A549 (cell line): ENCODE measurements at regions not wholly inside any gene's neighbourhood (a gene's known extent, or its start where the extent isn't known, plus 50 kb on each side); places are given as distances from the start of the nearest gene placed in this dataset.

Experiments used
- ATAC-seq, 2 experiments: fragments of 200-7000 bp in 1 of 2; fragments of >200 bp in 1 of 2; cut with Nextera tagmentation in 1 of 2; cut with Tn5 transposase in 1 of 2; 3 replicates each; pipeline versions ENCODE4 v1.8.0 to v1.9.1; 2018 to 2020; ENCODE audit warnings: mild to moderate bottlenecking in 1 of 2, moderate library complexity in 1 of 2
- CTCF ChIA-PET: fragments of 300-600 bp; sonication (Branson Sonifier 250); formaldehyde crosslinking; extraction: SDS; loops from one replicate; lab custom pipeline; 2021; ENCODE audit warnings: antibody characterized with exemption, inconsistent platforms; lab: Yijun Ruan, JAX
- POLR2A ChIA-PET: fragments of 350-600 bp; formaldehyde crosslinking; extraction: SDS; loops from one replicate; lab custom pipeline; 2021; ENCODE audit warnings: antibody characterized with exemption, inconsistent platforms; lab: Yijun Ruan, JAX
- DNase-seq, 2 experiments: peaks; one replicate each; pipeline versions ENCODE4 v3.0.0 to v3.0.0-alpha.2; 2011 to 2016; ENCODE audit warnings: low read depth in 1 of 2, low spot score in 1 of 2
- FAIRE-seq: peaks from 2 replicates; lab custom pipeline; 2011; peaks lifted over from hg19 to GRCh38; lab: Jason Lieb, UNC
- H3K27ac ChIP-seq, 2 experiments: fragments of >200 bp; sonication (Bioruptor Twin); formaldehyde crosslinking; 3 replicates each; pipeline ENCODE4 v1.5.1; 2016 to 2017
- H3K4me1 ChIP-seq: fragments of >200 bp; sonication (Bioruptor Twin); formaldehyde crosslinking; 3 replicates; pipeline ENCODE4 v1.6.1; 2016
- H3K4me2 ChIP-seq: fragments of >200 bp; sonication (Bioruptor Twin); formaldehyde crosslinking; 3 replicates; pipeline ENCODE4 v1.6.1; 2016
- H3K4me3 ChIP-seq: fragments of >200 bp; sonication (Bioruptor Twin); formaldehyde crosslinking; 3 replicates; pipeline ENCODE4 v1.5.1; 2016
- H3K9me3 ChIP-seq: fragments of >200 bp; sonication (Bioruptor Twin); formaldehyde crosslinking; 3 replicates; pipeline ENCODE4 v1.6.1; 2016
- CBX8 ChIP-seq: fragments of 200-600 bp; sonication (generic); IDR thresholded peaks from 2 replicates; pipeline ENCODE4 v1.6.1; 2016
- CHD2 ChIP-seq: fragments of 150-350 bp; IDR thresholded peaks from 2 replicates; pipeline ENCODE4 v1.6.1; 2014; ENCODE audit warnings: low read length; ENCODE audit not compliant: partially characterized antibody
- EHMT2 ChIP-seq: fragments of 200-600 bp; sonication (generic); IDR thresholded peaks from 2 replicates; pipeline ENCODE4 v1.6.1; 2016; ENCODE audit warnings: antibody characterized with exemption, low read depth, mild to moderate bottlenecking, moderate library complexity
- ESRRA ChIP-seq: fragments of 150-350 bp; IDR thresholded peaks from 2 replicates; pipeline ENCODE4 v1.6.1; 2014; ENCODE audit warnings: mild to moderate bottlenecking, low read length, borderline replicate concordance
- HDAC2 ChIP-seq: fragments of 200-600 bp; sonication (generic); IDR thresholded peaks from 2 replicates; pipeline ENCODE4 v1.6.1; 2016
- JUN ChIP-seq, 2 experiments: fragments of >200 bp; sonication (Bioruptor Twin); formaldehyde crosslinking; IDR thresholded peaks; 2 replicates in 1 of 2; 3 replicates in 1 of 2; pipeline ENCODE4 v1.6.1; 2016 to 2017
- MYC ChIP-seq: IDR thresholded peaks from 2 replicates; pipeline ENCODE4 v1.6.1; 2012; ENCODE audit warnings: mild to moderate bottlenecking, inconsistent platforms, low read length, improper control_type of control experiment, borderline replicate concordance
- NFE2L2 ChIP-seq: fragments of 150-350 bp; conservative IDR thresholded peaks from 2 replicates; pipeline ENCODE4 v1.6.1; 2014; ENCODE audit warnings: low read length
- NPAS2 ChIP-seq: fragments of 250-450 bp; sonication (Bioruptor Pico); IDR thresholded peaks from 2 replicates; pipeline ENCODE4 v1.8.0; 2022; ENCODE audit warnings: mild to moderate bottlenecking, moderate library complexity, borderline replicate concordance
- RAD21 ChIP-seq, 2 experiments: fragments of >200 bp in 1 of 2; sonication (Bioruptor Twin) in 1 of 2; formaldehyde crosslinking in 1 of 2; IDR thresholded peaks in 1 of 2; conservative IDR thresholded peaks in 1 of 2; 2 replicates in 1 of 2; 3 replicates in 1 of 2; pipeline ENCODE4 v1.6.1; 2012 to 2018; ENCODE audit warnings: inconsistent platforms in 1 of 2
- RFX5 ChIP-seq: fragments of 450-650 bp; IDR thresholded peaks from 2 replicates; pipeline ENCODE4 v1.7.1; 2014; ENCODE audit warnings: antibody characterized with exemption, mild to moderate bottlenecking, moderate library complexity
- ZSCAN20 ChIP-seq: fragments of 250-450 bp; sonication (Bioruptor Pico); IDR thresholded peaks from 2 replicates; pipeline ENCODE4 v1.8.0; 2022; ENCODE audit warnings: mild to moderate bottlenecking, moderate library complexity
- WGBS: methylation state at CpG from one replicate; pipeline ENCODE4 v1.1.6; 2017; ENCODE audit errors: missing lambda C conversion rate; 5-methylcytosine and 5-hydroxymethylcytosine counted together
- TF ChIP-seq, protein P1 (sequence below): fragments of 200-600 bp; sonication (generic); IDR thresholded peaks from 2 replicates; pipeline ENCODE4 v1.6.1; 2016; ENCODE audit warnings: antibody characterized with exemption, mild to moderate bottlenecking, moderate library complexity
- TF ChIP-seq, protein P2 (sequence below): IDR thresholded peaks from 2 replicates; pipeline ENCODE4 v1.6.1; 2012
- TF ChIP-seq, protein P3 (sequence below): IDR thresholded peaks from 2 replicates; pipeline ENCODE4 v1.6.1; 2012; ENCODE audit warnings: low read depth, borderline replicate concordance
- TF ChIP-seq, protein P4 (sequence below): fragments of 450-650 bp; IDR thresholded peaks from 2 replicates; pipeline ENCODE4 v1.6.1; 2014; ENCODE audit warnings: antibody characterized with exemption
- TF ChIP-seq, protein P5 (sequence below): fragments of >200 bp; sonication (Bioruptor Twin); formaldehyde crosslinking; IDR thresholded peaks from 2 replicates; pipeline ENCODE4 v1.6.1; 2016
- TF ChIP-seq, protein P6 (sequence below): IDR thresholded peaks from 2 replicates; pipeline ENCODE4 v1.6.1; 2012

- TF ChIP-seq, protein P1, sequence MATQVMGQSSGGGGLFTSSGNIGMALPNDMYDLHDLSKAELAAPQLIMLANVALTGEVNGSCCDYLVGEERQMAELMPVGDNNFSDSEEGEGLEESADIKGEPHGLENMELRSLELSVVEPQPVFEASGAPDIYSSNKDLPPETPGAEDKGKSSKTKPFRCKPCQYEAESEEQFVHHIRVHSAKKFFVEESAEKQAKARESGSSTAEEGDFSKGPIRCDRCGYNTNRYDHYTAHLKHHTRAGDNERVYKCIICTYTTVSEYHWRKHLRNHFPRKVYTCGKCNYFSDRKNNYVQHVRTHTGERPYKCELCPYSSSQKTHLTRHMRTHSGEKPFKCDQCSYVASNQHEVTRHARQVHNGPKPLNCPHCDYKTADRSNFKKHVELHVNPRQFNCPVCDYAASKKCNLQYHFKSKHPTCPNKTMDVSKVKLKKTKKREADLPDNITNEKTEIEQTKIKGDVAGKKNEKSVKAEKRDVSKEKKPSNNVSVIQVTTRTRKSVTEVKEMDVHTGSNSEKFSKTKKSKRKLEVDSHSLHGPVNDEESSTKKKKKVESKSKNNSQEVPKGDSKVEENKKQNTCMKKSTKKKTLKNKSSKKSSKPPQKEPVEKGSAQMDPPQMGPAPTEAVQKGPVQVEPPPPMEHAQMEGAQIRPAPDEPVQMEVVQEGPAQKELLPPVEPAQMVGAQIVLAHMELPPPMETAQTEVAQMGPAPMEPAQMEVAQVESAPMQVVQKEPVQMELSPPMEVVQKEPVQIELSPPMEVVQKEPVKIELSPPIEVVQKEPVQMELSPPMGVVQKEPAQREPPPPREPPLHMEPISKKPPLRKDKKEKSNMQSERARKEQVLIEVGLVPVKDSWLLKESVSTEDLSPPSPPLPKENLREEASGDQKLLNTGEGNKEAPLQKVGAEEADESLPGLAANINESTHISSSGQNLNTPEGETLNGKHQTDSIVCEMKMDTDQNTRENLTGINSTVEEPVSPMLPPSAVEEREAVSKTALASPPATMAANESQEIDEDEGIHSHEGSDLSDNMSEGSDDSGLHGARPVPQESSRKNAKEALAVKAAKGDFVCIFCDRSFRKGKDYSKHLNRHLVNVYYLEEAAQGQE: no peak
Observed at GRCh38 chr13:73321043-73321442, 262.2 kb downstream of the KLF5 start (continued).

DNA sequence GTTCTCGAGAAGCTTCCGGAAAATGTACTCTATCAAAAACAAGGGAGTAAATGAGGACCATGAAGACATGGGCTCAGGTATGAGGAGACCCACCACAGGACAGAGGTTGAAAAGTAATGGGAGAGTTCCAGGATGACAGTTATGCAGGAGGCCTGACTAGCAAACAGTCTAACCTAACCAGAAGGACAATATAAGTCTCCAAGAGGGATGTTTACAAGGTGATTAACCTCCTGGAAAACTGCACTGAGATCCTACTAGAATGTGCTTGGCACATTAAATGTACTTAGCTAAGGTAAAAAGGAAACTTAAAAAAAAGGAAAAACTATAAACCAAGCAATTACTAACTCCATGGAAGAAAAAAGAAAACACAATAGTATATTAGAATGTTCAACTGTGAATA, 258.3 kb downstream of the KLF5 start:
- Histone ChIP-seq H3K4me2 (no peak overlapping the region), H3K4me3 (no peak overlapping the region), H3K27ac (no peak overlapping the region), H3K9me3 (peaks cover 2% of the 10 kb centered on the region; the same call in 1 of the 3 replicates), H3K4me1 (no peaks in the 10 kb centered on the region)
- TF ChIP-seq CHD2 (no peak), MYC (no peak), RFX5 (no peak), EHMT2 (no peak), NFE2L2 (no peak), ZSCAN20 (CRISPR knock-in tag) (no peak)
- TF ChIP-seq, protein P2, sequence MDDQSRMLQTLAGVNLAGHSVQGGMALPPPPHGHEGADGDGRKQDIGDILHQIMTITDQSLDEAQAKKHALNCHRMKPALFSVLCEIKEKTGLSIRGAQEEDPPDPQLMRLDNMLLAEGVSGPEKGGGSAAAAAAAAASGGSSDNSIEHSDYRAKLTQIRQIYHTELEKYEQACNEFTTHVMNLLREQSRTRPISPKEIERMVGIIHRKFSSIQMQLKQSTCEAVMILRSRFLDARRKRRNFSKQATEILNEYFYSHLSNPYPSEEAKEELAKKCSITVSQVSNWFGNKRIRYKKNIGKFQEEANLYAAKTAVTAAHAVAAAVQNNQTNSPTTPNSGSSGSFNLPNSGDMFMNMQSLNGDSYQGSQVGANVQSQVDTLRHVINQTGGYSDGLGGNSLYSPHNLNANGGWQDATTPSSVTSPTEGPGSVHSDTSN: no peak
- TF ChIP-seq, protein P3, sequence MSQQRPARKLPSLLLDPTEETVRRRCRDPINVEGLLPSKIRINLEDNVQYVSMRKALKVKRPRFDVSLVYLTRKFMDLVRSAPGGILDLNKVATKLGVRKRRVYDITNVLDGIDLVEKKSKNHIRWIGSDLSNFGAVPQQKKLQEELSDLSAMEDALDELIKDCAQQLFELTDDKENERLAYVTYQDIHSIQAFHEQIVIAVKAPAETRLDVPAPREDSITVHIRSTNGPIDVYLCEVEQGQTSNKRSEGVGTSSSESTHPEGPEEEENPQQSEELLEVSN: no peak
- 94% methylated on average over 2 of the region's 2 CpGs for WGBS
- ChIA-PET POLR2A (no interaction called here), CTCF (no interaction called here)
- FAIRE-seq (no peak), DNase-seq (no peak), ATAC-seq (no peak)

DNA sequence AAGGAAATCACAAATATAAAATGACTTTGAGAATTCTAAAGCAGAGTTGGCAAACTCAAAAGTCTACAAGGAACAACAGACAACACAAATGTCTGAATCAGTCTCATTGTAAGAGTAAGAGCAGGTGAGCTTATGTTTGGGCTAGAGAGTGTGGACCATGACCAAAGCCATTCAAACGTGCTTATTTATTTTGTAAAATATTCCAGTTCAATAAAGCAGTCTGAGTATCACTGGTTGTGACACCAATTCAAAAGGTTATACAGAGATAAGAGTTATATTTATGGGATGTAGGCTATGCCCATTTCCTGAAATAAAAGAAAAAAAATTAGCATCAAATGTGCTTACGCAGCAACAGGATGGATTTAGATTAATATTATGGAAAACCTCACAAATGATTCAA, 251.6 kb downstream of the KLF5 start:
- no peak for DNase-seq
- WGBS: 73% methylated on average over 2 of the region's 2 CpGs
- peaks cover 2% of the 10 kb centered on the region; the same call in 1 of the 3 replicates for H3K9me3 ChIP-seq
- H3K4me3 ChIP-seq: no peak overlapping the region
- FAIRE-seq: no peak
- H3K4me2 ChIP-seq: no peak overlapping the region
- no peak for ATAC-seq
- POLR2A ChIA-PET: no interaction called here
- CTCF ChIA-PET: no interaction called here
- no peak overlapping the region for H3K27ac ChIP-seq
- TF ChIP-seq ESRRA (no peak), NPAS2 (CRISPR knock-in tag) (no peak), HDAC2 (no peak), JUN (IDR thresholded peaks at IDR 0.05) (no peak), EHMT2 (no peak)
- TF ChIP-seq, protein P4, sequence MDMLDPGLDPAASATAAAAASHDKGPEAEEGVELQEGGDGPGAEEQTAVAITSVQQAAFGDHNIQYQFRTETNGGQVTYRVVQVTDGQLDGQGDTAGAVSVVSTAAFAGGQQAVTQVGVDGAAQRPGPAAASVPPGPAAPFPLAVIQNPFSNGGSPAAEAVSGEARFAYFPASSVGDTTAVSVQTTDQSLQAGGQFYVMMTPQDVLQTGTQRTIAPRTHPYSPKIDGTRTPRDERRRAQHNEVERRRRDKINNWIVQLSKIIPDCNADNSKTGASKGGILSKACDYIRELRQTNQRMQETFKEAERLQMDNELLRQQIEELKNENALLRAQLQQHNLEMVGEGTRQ: no peak
- no peaks in the 10 kb centered on the region for H3K4me1 ChIP-seq

GRCh38 chr13:73307481-73307880, 248.7 kb downstream of the KLF5 start:
- Histone ChIP-seq H3K4me3 (no peak overlapping the region), H3K4me1 (no peaks in the 10 kb centered on the region), H3K27ac (no peak overlapping the region), H3K4me2 (no peak overlapping the region), H3K9me3 (no peaks in the 10 kb centered on the region)
- POLR2A ChIA-PET: no interaction called here
- DNase-seq (no peak), ATAC-seq (no peak), FAIRE-seq (no peak)
- CTCF ChIA-PET: no interaction called here
- WGBS: 67% methylated on average over 1 of the region's 1 CpG
- TF ChIP-seq CBX8 (no peak), RFX5 (no peak), HDAC2 (no peak), MYC (no peak), RAD21 (conservative IDR thresholded peaks at IDR 0.05 in 1 of 2, IDR thresholded peaks at IDR 0.05 in 1 of 2) (no peak), ZSCAN20 (CRISPR knock-in tag) (no peak)
- TF ChIP-seq, protein P5, sequence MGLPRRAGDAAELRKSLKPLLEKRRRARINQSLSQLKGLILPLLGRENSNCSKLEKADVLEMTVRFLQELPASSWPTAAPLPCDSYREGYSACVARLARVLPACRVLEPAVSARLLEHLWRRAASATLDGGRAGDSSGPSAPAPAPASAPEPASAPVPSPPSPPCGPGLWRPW: no peak
- TF ChIP-seq, protein P2: no peak
- TF ChIP-seq, protein P1: no peak
- TF ChIP-seq, protein P6, sequence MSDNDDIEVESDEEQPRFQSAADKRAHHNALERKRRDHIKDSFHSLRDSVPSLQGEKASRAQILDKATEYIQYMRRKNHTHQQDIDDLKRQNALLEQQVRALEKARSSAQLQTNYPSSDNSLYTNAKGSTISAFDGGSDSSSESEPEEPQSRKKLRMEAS: no peak
